GM18519 (cell line): ENCODE measurements at regions not wholly inside any gene's neighbourhood (a gene's known extent, or its start where the extent isn't known, plus 50 kb on each side); places are given as distances from the start of the nearest gene placed in this dataset.
A peak's percentile ranks its signal among the peaks of the same experiment; 100 is the strongest.

Experiments
- ATAC-seq: cut with Tn5 transposase; IDR thresholded peaks from one replicate; pipeline ENCODE4 v1.9.1; 2021; ENCODE audit warnings: mild to moderate bottlenecking, moderate library complexity; ENCODE audit not compliant: unreplicated experiment, low FRiP score

GRCh38 chr6:56772737-56773184 is 130.1 kb upstream of the DST start:
- ATAC-seq: no peak

DNA sequence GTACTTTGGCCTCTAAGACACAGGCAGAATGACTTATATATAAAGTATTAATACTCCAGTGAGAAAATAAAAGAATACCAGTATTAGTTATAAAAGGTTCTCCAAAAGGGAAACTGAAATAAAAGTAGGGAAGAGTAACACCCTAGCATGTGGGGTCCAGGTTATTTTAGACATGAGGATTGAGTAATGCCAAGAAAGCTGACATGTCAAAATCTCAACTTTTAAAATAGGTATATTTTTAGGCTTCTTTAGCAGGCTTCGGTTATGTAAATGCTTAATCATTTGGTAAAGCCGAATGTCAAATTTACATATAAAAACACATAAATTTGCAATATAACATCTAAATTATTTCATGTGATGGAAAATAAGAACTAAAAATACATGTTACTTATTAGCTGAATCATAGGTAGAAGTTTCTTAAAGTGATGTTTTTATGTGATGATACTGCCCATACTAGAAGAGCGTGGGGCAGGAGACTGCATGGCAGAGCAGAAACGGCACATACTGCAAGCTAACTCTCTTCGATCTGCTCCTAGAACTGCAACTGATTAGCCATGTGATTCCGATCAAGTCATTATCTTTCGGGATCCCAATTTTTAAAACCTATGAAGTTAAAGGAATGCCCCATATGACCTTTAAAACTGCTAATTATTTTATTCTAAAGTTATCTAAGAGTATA is 129.4 kb upstream of the DST start:
- ATAC-seq: no peak

- ATAC-seq: no peak
Measured at GRCh38 chr6:56771189-56771588, 128.5 kb upstream of the DST start.

DNA sequence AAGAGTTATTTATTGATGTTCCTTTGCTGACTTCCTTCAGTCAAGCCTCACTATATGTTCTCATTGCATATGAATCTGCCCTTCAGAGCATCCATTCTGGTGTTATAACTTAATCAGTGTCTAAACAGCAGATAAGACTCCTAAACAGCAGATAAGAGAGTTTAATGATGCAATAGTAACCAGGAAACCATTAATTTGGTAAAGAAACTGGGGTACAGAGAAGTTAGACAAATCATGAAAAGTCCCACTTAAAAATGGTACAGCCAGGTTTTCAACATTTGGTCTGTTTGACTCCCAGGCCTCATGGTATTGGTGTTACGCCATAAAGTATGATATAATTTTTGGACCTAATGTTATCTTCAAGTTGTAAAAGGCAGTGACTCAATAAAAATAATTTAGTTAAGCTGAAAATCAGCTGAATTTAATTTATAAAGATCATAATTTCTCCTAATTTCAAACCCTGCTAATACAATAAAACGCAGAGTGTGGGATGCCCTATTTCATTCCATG is 127.4 kb upstream of the DST start:
- ATAC-seq: no peak

GRCh38 chr6:56767892-56768531 is 125.3 kb upstream of the DST start:
- ATAC-seq: no peak

DNA sequence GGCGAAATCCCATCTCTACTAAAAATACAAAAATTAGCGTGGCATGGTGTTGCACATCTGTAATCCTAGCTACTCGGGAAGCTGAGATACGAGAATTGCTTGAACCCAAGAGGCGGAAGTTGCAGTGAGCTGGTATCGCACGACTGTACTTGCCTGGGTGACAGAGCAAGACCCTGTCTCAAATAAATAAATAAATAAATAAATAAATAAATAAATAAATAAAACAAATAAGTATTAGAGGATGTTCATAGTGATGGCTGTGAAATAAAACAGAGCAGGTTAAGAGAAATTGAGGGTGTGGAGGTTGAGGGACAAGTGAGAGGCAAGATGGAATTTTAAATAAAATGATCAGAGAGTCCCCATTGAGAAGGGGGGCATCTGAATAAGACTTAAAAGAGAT is 124.7 kb upstream of the DST start:
- ATAC-seq: no peak

DNA sequence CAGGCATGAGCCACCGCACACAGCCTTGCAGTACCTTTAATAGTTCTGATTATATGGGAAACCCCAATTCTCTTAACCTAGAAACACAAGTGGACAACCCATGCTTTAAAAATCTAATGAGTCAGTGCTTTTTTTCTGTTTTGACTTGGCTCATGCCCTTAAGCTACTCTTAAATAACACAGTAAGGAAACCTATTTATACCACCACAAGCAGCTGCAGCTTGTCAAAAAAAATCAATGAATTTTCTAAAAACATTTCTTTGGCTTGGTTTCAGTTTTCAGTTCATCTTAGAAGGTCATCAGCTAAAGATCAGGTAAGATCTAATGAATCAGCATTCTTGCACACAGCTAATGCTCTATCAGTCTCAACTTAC is 124.1 kb upstream of the DST start:
- peak; percentile 80 for ATAC-seq

GRCh38 chr6:56766139-56766805 is 123.6 kb upstream of the DST start:
- no peak for ATAC-seq

GRCh38 chr6:56765494-56765893 is 122.8 kb upstream of the DST start:
- no peak for ATAC-seq

DNA sequence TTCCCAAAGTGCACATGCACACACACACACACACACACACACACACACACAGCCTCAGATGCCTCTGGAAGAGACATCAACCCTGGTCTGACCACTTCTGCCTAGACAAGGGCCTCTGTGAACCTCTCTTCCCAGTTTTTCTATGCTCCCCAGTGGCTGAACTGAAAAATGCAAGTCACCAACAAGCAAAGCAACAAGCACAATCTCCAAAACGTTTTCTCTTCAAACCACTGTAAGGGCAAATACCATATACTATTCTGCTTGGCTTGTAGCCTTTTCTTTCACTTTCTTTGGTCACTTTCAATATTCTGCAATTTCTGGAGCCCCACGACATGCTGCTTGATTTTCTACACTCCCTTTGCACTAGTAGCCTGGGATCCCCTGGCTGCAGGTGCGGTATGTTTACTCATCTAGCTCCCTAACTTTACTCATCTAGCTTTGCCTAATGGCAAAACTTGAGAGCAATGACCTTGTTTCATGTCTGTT is 121.4 kb upstream of the DST start:
- ATAC-seq: peak; percentile 36

GRCh38 chr6:56761651-56762050 is 119.0 kb upstream of the DST start:
- no peak for ATAC-seq

GRCh38 chr6:56760842-56761241 is 118.2 kb upstream of the DST start:
- ATAC-seq: no peak

DNA sequence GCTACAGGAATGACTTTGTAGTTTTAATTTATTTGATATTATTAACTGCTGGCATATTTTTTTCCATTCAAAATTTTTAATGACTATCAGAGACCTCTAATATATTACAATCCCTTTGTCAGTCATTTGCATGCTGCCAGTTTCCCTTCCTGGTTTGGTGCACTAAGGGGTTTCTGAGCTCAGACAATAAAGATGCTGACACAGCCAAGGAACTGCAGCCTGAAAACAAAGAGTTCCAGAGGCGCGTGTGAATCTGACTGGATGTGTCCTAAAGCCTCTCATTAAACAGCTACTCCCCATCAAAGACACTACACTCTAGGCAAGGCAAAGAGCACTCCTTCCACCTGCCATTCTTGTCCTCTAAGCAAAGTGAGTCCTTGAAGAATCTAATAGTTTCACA is 116.8 kb upstream of the DST start:
- no peak for ATAC-seq

- ATAC-seq: no peak
Measured at GRCh38 chr6:56758553-56758952, 115.9 kb upstream of the DST start.

GRCh38 chr6:56758120-56758519 is 115.4 kb upstream of the DST start:
- no peak for ATAC-seq

- no peak for ATAC-seq
Measured at GRCh38 chr6:56757588-56757984, 114.9 kb upstream of the DST start.

DNA sequence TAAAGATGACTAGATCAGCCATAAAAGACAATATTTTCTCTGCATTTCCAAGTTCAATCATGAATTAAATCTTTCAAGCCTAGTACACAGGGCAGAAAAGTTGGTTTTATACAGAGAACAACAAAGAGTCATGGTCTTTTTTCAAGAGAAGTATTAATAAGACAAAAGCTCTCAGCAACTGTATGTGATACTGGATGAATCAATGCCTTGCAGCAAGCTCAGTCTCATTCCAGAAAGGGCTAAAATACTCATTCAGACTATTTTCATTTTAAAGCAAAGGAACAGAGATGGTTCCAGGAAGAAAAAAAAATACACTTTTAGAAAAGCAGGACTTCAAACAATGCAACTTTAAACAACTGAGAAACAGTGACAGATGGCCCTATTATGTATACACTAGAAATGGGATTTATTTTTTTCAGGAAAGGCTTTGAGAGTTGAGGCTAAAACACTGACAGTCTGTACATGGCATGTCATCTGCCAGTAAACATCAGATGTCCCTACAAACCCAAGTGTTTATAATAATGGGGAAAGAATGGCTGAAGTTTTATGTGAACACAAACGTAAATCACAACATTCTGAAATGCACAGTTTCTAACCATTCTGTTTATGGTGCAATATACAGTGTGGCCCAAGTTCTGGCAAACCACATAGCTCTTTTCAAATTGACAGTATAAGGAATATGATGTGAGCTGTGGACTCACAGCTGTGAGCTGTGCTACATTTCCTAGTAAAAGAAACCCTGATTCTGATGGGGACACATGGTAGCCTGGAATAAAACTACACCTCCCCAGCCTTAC is 114.3 kb upstream of the DST start:
- no peak for ATAC-seq

DNA sequence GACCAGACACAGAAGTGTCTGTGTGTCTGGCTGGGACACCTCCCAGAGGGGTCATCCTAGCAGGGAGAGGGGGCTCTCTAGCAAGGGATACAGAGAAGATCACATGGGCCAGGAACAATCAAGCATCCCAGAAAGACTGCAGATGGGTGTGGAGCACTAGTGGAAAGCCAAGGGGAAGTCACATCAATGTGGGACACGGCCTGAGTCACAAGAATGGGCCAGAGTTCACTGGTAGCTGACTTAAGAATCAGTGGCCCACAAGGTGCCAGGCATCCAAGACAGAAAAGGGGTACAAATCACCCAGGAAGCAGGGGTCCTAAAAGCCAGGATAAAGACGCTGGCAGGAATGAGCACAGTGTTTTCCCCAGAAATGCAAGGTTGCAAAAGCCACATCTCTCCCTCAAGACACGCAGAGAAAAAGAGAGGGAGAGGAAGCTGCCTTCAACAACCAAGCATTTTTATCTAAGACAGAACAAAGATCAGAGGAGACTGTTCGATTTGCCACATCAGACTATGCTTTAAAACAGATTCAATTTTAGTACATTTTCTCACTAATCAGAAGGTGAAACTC is 113.6 kb upstream of the DST start:
- no peak for ATAC-seq

DNA sequence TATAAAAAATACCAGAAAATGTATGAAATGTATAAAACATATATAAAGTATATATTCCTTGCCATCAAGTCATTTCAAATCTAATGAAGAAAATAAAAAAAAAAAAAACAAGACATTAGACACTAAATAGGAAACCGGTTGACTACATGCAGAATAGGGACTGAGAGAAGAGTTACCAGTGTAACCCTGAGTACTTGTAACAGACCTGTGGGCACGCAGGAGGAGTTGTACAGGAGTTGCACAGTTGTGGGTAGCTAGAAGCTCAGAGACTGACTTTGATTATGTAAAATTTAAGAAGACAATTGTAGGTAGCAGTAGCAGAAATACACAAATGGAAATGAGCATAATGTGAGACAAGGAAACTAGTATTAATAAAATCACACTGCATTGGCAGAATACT is 112.4 kb upstream of the DST start:
- no peak for ATAC-seq

DNA sequence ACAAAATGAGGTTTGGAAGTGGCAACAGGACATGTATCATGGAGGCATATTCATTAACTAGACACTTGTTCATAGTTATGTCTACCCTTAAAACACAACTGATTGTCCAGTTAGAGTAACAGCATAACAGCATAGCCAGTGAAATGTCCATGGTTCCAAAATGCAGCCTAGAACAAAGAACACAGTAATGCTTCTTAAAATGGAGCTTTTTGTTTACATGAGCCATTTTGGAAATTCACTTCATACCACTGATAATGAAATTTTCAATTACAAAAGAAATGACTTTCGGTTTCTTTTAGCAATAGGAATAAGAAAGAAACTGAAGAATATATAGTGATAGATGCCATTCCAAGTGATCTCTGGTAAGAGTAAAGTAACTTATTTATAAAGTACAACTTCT is 111.1 kb upstream of the DST start:
- no peak for ATAC-seq
